Mesenteric fat pad (tissue), 1 donor: ENCODE measurements at regions not wholly inside any gene's neighbourhood (a gene's known extent, or its start where the extent isn't known, plus 50 kb on each side); places are given as distances from the start of the nearest gene placed in this dataset.
"Not testable (repeated sequence)": the region's sequence is repeated elsewhere in the genome, so short reads cannot be mapped to it uniquely, and the experiment has no call there.

Source experiments
- DNase-seq: peaks from one replicate; pipeline ENCODE4 v3.0.0-alpha.2; 2020; ENCODE audit warnings: low spot score
- donor health status: DM: yes; HTN: yes; CAD: no.

DNA sequence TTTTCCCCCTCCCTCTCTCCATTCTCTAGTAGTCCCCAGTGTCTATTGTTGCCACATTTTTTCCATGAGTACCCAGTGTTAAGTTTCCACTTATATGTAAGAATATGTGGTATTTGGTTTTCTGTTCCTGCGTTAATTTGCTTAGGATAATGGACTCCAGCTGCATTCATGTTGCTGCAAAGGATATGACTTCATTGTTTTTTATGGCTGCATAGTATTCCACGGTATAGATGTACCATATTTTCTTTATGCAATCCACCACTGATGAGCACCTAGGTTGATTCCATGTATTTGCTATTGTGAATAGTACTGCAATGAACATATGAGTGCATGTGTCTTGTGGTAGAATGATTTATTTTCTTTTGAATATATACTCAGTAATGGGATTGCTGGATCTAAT is 77.4 kb upstream of the MEGF10 start:
- DNase-seq: no peak

DNA sequence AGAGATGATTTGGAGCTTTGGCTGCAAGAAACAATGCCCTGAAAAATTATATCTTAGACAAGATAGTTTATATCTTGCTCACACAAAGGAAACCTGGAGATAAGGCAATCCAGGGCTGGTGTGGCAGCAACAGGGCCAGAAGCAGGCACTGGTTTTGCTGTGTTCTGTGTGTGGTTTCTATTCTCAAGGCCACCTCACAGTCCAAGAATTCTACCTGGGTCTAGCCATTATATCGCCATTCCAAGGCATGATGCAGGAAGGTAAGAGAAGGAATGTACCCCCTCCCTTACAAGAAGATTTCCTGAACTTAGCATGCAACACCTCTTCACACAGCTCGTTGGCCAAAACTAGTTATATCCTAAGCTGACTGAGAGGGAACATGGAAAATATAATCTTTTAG is 74.5 kb upstream of the MEGF10 start:
- DNase-seq: no peak

DNA sequence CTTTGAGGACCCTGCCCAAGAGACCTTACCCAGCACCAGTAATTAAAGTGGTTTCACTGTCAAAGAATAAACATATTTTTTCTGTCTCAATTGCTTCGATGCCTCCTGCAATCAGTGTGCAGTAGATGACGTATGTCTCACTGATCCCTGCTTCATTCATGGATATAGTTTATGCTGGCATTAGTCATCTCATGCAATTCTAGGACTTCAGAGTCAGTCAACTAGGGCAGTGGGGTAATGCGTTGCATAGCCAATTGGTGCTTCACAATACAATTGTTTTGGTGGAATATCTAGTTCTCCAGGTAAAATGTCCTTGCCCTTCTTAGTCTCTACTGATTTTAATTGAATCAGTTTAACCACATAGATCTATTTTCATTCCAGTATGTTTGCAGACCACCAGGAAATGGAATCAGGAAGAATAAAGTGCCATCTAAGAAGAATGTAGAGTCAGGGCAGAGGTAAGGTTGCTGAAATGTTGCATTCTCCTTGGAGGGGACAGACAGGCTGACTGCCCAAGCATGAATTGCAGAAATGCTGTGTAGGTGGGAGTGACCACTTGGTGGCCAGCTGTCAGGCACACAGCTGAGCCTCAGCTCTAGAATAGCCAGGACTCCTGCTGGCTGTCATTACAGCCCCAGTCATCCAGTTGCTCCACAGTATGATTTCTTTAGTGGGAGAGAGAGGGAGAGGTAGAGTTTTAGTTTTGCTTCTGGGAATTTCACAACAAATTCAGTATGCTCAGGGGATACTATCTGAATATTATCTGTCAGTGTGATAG is 73.5 kb upstream of the MEGF10 start:
- no peak for DNase-seq

DNA sequence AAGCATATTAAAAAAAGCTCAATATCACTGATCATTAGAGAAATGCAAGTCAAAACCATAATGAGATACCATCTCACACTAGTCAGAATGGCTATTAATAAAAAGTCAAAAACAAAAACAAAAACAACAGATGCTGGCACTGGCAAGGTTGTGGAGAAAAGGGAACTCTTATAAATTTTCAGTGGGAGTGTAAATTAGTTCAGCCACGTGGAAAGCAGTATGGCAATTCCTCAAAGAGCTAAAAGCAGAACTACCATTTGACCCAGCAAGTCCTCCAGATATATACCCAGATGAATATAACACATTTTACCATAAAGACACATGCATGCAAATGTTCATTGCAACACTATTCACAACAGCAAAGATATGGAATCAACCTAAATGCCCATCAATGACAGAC is 68.7 kb upstream of the MEGF10 start:
- DNase-seq: not testable (repeated sequence)

DNA sequence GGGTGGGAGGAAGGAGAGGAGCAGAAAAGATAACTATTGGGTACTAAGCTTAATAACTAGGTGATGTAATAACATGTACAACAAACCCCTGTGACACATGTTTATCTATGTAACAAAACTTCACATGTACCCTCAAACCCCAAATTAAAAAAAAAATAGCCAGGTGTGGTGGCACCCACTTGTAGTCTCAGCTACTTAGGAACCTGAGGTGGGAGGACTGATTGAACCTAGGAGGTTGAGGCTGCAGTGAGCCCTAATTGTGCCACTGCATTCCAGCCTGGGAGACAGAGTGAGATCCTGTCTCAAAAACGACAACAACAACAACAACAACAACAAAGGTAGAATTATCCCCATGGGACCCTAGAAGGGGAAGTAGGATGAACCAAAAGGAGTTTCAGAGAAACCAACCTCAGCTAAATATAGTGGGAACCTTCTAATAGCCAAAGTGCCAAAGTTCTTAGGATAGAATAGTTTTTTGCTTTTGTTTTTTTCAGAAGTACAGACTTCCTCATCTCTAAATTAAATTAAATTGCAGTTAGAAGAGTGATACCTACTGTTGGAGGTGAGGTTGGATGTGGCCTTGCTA is 67.9 kb upstream of the MEGF10 start:
- not testable (repeated sequence) for DNase-seq

DNA sequence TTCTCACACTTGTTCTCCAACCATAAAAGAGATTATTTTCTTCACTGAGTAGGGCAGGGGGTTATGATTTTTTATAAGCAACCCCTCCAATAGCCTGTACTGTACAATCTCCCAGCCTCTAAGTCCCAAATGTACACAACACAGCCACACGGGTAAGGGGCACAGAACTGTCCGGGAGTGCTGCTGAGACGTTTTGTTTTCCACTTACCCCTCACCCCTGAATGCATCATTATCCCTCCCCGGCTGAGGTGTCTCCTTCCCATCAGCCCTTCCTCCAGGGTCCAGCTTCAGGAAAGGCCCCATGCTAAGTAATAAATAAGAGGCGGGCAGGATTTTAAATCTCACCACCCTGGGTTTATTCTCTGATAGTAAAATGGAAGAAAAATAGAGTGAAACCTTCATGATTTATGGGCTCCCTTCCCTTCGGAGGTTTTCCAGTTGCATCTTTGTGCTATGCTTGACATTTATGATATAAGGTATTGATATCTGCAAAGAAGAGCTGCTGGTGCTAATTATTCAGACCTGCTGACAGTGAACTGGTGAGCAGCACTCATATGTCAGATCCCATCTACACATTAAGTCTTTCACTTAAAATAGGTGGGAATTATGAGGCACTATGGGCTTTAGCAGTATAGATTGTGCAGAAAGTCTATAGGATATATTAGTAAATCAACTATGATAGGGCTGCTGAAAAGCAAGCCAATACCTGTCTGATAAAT is 67.2 kb upstream of the MEGF10 start:
- DNase-seq: no peak

DNA sequence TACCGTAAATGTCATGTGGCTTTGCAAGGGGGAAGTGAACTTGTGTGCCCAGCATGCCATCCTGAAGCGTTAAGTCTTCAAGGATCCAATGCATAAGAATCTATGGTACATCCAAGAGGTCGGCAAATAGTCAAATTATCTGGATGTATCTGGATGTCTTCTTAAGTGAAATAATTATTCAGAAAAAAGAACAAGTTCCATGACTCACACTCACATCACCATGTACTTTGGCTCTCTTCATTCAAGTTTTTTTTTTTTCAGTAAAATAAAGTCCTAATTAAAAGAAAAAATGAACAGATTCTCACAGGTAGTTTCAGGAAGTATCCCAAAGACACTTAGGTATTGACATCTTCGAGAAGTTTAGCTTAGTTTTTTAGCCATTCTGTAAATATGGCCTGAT is 62.7 kb upstream of the MEGF10 start:
- no peak for DNase-seq

DNA sequence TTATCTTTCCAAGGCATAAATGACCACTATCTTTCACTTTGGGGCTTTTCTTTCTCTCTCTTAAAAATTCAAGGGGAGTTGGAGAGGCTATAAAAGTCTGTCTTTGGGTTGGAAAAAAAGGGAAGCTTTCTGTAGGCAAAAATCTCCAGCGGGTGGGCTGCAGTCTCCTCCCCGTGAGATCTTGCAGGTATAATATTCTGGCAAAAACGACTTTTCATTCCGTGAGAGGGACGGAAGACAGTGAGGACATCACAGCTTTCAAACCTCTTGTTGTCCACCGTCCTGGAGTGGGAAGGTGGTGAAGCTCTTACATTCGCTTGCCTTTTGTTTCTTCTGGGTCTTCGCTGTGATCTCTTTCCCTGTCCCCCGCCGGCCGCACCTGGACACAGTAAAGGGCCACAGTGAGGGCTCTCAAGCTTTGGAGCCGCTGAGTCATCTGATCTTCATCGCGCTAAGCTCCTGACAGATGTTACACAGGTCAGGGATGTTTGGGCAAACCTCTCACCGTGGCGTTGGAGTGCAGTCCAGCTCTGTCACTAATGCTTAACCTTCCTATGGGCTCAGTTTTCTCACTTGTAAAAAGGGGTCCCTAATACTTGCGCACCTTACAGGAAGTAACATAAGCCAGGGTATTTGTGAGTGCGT is 61.9 kb upstream of the MEGF10 start:
- DNase-seq: no peak

DNA sequence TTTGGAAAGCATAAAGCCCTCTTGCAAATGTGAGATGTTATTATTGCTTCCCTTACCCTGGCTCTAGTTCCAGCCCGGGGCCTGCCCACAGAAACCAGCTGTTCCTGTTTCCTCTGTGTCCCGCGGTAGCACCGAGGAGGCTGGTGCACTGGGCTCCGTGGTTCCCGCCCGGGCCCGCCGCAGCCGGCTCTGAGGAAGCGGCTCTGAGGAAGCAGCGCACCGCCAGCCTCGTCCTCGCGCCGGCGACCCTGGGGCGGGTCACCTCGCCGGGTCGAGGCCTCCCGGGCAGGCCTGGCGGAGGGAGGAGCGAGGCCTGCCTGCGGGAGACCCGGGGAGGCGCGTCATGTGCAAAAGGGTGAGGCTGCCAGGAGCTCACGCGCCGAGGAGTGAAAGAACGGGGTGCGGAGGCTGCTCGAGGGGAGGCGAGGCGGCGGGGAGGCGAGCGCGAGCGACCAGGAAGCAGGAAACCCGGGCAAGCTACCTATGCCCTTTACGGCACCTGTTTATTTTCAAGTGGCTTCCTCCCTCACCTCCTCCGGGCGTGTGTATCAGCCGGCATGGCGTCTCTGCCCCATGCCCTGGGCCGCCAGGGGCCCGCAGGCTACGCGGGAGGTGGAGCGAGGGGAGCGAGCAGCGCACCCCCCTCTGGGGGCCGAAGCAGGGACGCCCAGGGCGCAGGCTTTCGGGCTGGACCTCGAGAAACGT is 61.3 kb upstream of the MEGF10 start:
- peak; percentile 90 for DNase-seq

DNA sequence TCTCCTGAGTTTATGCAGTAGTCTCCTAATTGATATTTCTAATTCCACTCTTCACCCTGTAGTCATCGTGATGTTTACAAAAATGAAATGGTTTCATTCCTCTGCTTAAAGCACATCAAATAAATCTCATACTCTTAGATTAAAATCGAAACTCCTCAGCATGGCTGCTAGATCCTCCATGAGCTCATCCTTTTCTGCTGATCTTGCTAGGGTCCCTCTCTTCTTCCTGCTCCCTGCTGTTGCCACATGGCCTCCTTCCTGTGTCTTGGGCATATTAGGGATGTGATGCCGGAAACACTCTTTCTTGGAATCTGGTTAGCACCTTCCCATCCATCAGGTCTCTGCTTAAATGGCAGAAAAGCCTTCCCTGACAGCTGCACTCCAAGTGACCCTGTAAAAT is 59.5 kb upstream of the MEGF10 start:
- no peak for DNase-seq

DNA sequence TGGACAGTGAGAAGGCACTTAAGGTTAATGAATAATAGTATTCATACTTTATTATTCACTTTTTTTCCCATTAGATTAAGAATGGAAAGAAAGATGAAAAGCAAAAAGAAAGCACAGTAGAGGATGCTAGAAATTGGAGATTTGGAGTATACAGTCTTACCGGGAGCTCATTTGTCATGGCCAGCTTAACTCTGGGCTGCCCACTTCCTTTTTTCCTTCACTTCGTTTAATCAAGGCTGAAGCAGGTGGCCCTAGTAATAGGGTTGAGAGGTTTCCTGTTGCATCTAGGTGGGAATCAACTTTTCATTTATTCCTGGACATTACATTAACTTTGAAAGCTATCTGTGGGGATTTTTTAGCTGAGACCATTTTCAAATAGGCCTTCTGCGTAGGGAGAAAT is 57.0 kb upstream of the MEGF10 start:
- no peak for DNase-seq

DNA sequence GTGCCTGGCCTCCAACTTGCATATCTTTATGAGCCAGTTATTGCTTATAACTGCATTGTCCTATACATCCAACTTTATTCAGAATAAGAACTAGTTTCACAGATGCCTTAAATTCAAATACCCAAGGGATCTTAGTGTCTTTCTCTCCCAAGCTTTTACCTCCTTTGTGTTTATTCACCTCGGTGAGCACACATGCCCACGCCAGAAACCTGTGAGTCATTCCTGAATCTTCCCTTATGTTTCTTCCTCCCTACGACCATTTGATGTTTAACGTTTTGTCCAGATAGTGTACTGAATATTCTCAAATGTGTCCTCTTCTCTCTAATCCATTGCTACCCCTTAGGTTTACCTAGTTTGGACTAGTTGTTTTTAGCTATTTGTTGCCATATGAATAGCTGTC is 55.5 kb upstream of the MEGF10 start:
- DNase-seq: no peak

DNA sequence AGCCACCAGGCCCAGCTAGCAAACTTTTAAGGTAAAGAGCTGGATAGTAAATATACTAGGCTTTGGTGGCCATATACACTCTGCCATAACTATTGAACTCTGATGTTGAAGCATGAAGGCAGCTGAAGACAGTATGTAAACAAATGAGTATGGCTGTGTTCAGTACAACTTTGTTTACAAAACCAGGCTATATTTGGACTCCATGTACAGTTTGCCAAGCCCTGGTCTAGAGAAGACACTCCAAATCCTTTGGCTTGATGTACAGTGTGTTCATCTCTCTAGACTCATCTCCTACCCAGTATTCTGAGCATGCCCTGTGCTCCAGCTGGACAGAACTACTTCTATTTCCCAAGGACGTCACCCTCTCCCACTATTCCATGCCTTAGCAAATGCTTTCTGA is 54.3 kb upstream of the MEGF10 start:
- no peak for DNase-seq
